VCaP (cell line): ENCODE measurements at regions not wholly inside any gene's neighbourhood (a gene's known extent, or its start where the extent isn't known, plus 50 kb on each side); places are given as distances from the start of the nearest gene placed in this dataset.

ENCODE experiments used
- H3K27ac ChIP-seq: fragments of 450-650 bp; 2 replicates; pipeline ENCODE4 v1.5.1; 2017
- TF ChIP-seq, protein P1 (sequence below): fragments of 450-650 bp; conservative IDR thresholded peaks from 2 replicates; pipeline ENCODE4 v1.5.1; 2017; ENCODE audit warnings: mild to moderate bottlenecking, moderate library complexity

- peak overlapping the region; percentile 93 for H3K27ac ChIP-seq
Measured at GRCh38 chr2:216553482-216554240, 55.0 kb downstream of the RPL37A start.

DNA sequence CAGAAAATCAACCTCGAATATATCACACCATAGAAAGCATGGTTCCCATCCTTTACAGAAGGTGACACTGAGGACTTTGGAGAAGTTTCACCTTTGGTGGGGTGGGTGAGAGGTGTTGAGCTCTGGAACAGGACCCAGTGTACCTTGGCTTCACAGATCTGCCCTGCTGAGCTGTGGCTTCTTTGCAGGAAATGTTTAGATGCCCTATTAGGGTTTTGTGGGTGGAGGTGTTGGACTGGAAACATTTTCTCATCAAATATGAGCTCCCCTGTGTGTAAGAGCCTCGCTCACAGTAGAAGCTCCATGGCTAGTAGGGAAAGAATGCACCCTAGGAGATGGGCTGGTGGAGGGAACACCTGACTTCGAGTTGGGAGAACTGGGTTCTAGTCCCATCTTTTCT, 55.6 kb downstream of the RPL37A start:
- peak overlapping the region; percentile 93 for H3K27ac ChIP-seq
- TF ChIP-seq, protein P1, sequence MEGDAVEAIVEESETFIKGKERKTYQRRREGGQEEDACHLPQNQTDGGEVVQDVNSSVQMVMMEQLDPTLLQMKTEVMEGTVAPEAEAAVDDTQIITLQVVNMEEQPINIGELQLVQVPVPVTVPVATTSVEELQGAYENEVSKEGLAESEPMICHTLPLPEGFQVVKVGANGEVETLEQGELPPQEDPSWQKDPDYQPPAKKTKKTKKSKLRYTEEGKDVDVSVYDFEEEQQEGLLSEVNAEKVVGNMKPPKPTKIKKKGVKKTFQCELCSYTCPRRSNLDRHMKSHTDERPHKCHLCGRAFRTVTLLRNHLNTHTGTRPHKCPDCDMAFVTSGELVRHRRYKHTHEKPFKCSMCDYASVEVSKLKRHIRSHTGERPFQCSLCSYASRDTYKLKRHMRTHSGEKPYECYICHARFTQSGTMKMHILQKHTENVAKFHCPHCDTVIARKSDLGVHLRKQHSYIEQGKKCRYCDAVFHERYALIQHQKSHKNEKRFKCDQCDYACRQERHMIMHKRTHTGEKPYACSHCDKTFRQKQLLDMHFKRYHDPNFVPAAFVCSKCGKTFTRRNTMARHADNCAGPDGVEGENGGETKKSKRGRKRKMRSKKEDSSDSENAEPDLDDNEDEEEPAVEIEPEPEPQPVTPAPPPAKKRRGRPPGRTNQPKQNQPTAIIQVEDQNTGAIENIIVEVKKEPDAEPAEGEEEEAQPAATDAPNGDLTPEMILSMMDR, result no peak

More at GRCh38 chr2:216553482-216554240, 55.0 kb downstream of the RPL37A start:
- TF ChIP-seq, protein P1, result no peak

GRCh38 chr2:216554755-216555154, 56.1 kb downstream of the RPL37A start:
- TF ChIP-seq, protein P1, result no peak
- H3K27ac ChIP-seq, result peak overlapping the region; percentile 93

DNA sequence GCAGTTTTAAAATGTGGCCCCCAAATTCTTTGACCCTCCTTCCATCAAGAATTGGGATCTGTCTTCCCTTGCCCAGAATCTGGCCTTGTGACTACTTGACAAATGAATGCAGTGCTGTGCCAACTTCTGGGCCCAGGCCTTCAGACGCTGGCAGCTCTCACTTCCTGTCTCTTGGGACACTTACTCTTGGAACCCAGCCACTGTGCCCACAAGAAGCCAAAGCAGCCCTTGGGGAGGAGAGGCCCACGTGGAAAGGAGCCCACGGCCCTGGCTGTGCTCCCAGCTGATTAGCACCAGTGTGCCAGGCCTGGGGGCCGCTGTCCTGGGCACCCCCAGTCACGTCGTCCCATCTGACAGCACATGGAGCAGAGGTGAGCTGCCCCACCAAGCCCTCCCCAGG, 56.6 kb downstream of the RPL37A start:
- TF ChIP-seq, protein P1, result no peak
- H3K27ac ChIP-seq, result peak overlapping the region; percentile 93

GRCh38 chr2:216556202-216556601, 57.6 kb downstream of the RPL37A start:
- TF ChIP-seq, protein P1, result no peak
- peak overlapping the region; percentile 93 for H3K27ac ChIP-seq

GRCh38 chr2:216557413-216557812, 58.8 kb downstream of the RPL37A start:
- TF ChIP-seq, protein P1, result no peak
- H3K27ac ChIP-seq, result peak overlapping the region; percentile 14; the same call in 1 of the 2 replicates

DNA sequence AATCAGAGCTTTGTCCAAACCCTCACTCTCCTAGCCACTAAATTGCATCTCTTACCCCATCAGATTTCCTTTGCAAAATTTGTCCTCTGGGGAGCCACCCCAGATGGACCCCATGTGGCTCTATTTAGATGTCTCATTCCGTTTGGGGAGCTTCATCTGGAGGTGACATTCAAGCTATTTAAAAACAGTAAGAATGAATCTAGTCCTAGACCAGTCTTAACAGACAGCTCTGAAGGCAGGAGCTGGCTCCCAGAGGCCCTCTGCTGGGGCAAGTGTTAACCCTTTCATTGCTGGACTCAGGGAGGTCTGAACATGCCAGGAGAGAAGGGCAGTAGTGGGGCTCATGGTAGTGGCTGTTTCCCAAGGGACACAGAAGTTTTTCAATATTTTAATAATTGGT, 59.2 kb downstream of the RPL37A start:
- TF ChIP-seq, protein P1, result no peak
- H3K27ac ChIP-seq, result peak overlapping the region; percentile 14; the same call in 1 of the 2 replicates
